ENCODE measurements at regions not wholly inside any gene's neighbourhood (a gene's known extent, or its start where the extent isn't known, plus 50 kb on each side); places are given as distances from the start of the nearest gene placed in this dataset.
A peak's percentile ranks its signal among the peaks of the same experiment; 100 is the strongest.

- TF ChIP-seq CTCF (IDR thresholded peaks at IDR 0.05) (no peak), POLR2AphosphoS5 (IDR thresholded peaks at IDR 0.05) (no peak), POLR2A (IDR thresholded peaks at IDR 0.05) (no peak), EP300 (IDR thresholded peaks at IDR 0.05) (no peak)
- 38 to 86% (median 66%) methylated on average over 2 of the region's 2 CpGs for WGBS, 5 donors
- intact Hi-C loops (cut with DNase I; ENCODE audit: low total_unique reads): no loop called here
- Histone ChIP-seq H3K27me3 (no peaks in the 10 kb centered on the region), H3K4me3 (no peak overlapping the region), H3K27ac (no peak overlapping the region), H3K36me3 (no peaks in the 10 kb centered on the region), H3K9me3 (no peaks in the 10 kb centered on the region), H3K4me1 (no peaks in the 10 kb centered on the region)
- peak in 1 of 2 donors; percentile 4 for DNase-seq
Observed at GRCh38 chr17:70498631-70499030, 329.3 kb downstream of the KCNJ2 start.

- H3K27ac ChIP-seq: no peak overlapping the region
- H3K4me1 ChIP-seq: no peaks in the 10 kb centered on the region
- TF ChIP-seq EP300 (IDR thresholded peaks at IDR 0.05): no peak
- no peak for TF ChIP-seq POLR2AphosphoS5 (IDR thresholded peaks at IDR 0.05)
- no peak for TF ChIP-seq POLR2A (IDR thresholded peaks at IDR 0.05)
- no peak for TF ChIP-seq CTCF (IDR thresholded peaks at IDR 0.05)
- H3K27me3 ChIP-seq: no peaks in the 10 kb centered on the region
- H3K4me3 ChIP-seq: no peak overlapping the region
- DNase-seq: peak in 1 of 2 donors; percentile 9
- WGBS, 5 donors: 21 to 31% (median 27%) methylated on average over 2 of the region's 2 CpGs
- intact Hi-C loops (cut with DNase I; ENCODE audit: low total_unique reads): no loop called here
- H3K36me3 ChIP-seq: no peaks in the 10 kb centered on the region
- no peaks in the 10 kb centered on the region for H3K9me3 ChIP-seq
Observed at GRCh38 chr17:70499067-70499786, 329.9 kb downstream of the KCNJ2 start.

GRCh38 chr17:70503449-70503848 is 334.1 kb downstream of the KCNJ2 start:
- 42 to 70% (median 65%) methylated on average over 3 of the region's 3 CpGs for WGBS, 5 donors
- Histone ChIP-seq H3K27me3 (no peaks in the 10 kb centered on the region), H3K4me1 (no peaks in the 10 kb centered on the region), H3K27ac (no peak overlapping the region), H3K9me3 (no peaks in the 10 kb centered on the region), H3K4me3 (no peak overlapping the region), H3K36me3 (no peaks in the 10 kb centered on the region)
- intact Hi-C loops (cut with DNase I; ENCODE audit: low total_unique reads): no loop called here
- TF ChIP-seq POLR2AphosphoS5 (IDR thresholded peaks at IDR 0.05) (no peak), EP300 (IDR thresholded peaks at IDR 0.05) (no peak), CTCF (IDR thresholded peaks at IDR 0.05) (no peak), POLR2A (IDR thresholded peaks at IDR 0.05) (no peak)
- DNase-seq: no peak

GRCh38 chr17:70510288-70510687 is 341.0 kb downstream of the KCNJ2 start:
- Histone ChIP-seq H3K9me3 (no peaks in the 10 kb centered on the region), H3K4me3 (no peak overlapping the region), H3K36me3 (no peaks in the 10 kb centered on the region), H3K27me3 (no peaks in the 10 kb centered on the region), H3K4me1 (no peaks in the 10 kb centered on the region), H3K27ac (no peak overlapping the region)
- no peak for DNase-seq
- intact Hi-C loops (cut with DNase I; ENCODE audit: low total_unique reads): no loop called here
- TF ChIP-seq POLR2A (IDR thresholded peaks at IDR 0.05): no peak
- TF ChIP-seq EP300 (IDR thresholded peaks at IDR 0.05): no peak
- TF ChIP-seq POLR2AphosphoS5 (IDR thresholded peaks at IDR 0.05): no peak
- TF ChIP-seq CTCF (IDR thresholded peaks at IDR 0.05): no peak
- WGBS, 5 donors: 73 to 86% (median 81%) methylated on average over 2 of the region's 2 CpGs

All from stomach (tissue), 8 donors.